GM23248 (cell line): ENCODE measurements at regions not wholly inside any gene's neighbourhood (a gene's known extent, or its start where the extent isn't known, plus 50 kb on each side); places are given as distances from the start of the nearest gene placed in this dataset.

Source experiments
- EZH2 ChIP-seq: fragments of 200-600 bp; sonication (generic); IDR thresholded peaks from 2 replicates; pipeline ENCODE4 v1.6.1; 2018; ENCODE audit warnings: antibody characterized with exemption, mild to moderate bottlenecking; ENCODE audit not compliant: insufficient read depth, poor library complexity, severe bottlenecking
- EZH2phosphoT487 ChIP-seq: fragments of 200-600 bp; sonication (generic); IDR thresholded peaks from 2 replicates; pipeline ENCODE4 v1.6.1; 2018; ENCODE audit warnings: antibody characterized with exemption, moderate library complexity, mild to moderate bottlenecking, low read depth; ENCODE audit not compliant: insufficient read depth

GRCh38 chr2:37501113-37501512 is 156.7 kb downstream of the QPCT start:
- no peak for TF ChIP-seq EZH2
- TF ChIP-seq EZH2phosphoT487 = no peak
